SK-N-SH treated with all-trans-retinoic acid at 6 μM for 48 hours (cell line): ENCODE measurements at regions not wholly inside any gene's neighbourhood (a gene's known extent, or its start where the extent isn't known, plus 50 kb on each side); places are given as distances from the start of the nearest gene placed in this dataset.

Experiments
- ARNTL ChIP-seq: fragments of 450-650 bp; formaldehyde crosslinking; IDR thresholded peaks from 2 replicates; pipeline ENCODE4 v1.5.0; 2020; ENCODE audit warnings: low read depth, mild to moderate bottlenecking, moderate library complexity, borderline replicate concordance
- BACH2 ChIP-seq: fragments of 250-450 bp; sonication (Bioruptor Pico); IDR thresholded peaks from 2 replicates; pipeline ENCODE4 v1.9.0; 2021; ENCODE audit warnings: mild to moderate bottlenecking, borderline replicate concordance
- CSDC2 ChIP-seq: fragments of 250-450 bp; sonication (Bioruptor Pico); IDR thresholded peaks from 2 replicates; pipeline ENCODE4 v1.5.0; 2020; ENCODE audit warnings: mild to moderate bottlenecking, moderate library complexity
- ESRRG ChIP-seq: fragments of 250-450 bp; sonication (Bioruptor Pico); IDR thresholded peaks from 2 replicates; pipeline ENCODE4 v1.6.1; 2021; ENCODE audit warnings: mild to moderate bottlenecking
- GLIS3 ChIP-seq: fragments of 250-450 bp; sonication (Bioruptor Pico); IDR thresholded peaks from 2 replicates; pipeline ENCODE4 v1.5.0; 2020; ENCODE audit warnings: mild to moderate bottlenecking, moderate library complexity
- ISL1 ChIP-seq: fragments of 250-450 bp; sonication (Bioruptor Pico); IDR thresholded peaks from 2 replicates; pipeline ENCODE4 v2.1.2; 2022; ENCODE audit warnings: mild to moderate bottlenecking, moderate library complexity
- PPARA ChIP-seq: fragments of 250-450 bp; sonication (Bioruptor Pico); IDR thresholded peaks from 2 replicates; pipeline ENCODE4 v1.5.0; 2020; ENCODE audit warnings: mild to moderate bottlenecking, borderline replicate concordance
- SNAI2 ChIP-seq: fragments of 250-450 bp; sonication (Bioruptor Pico); IDR thresholded peaks from 2 replicates; pipeline ENCODE4 v1.5.0; 2020; ENCODE audit warnings: mild to moderate bottlenecking, moderate library complexity
- ZFP30 ChIP-seq: fragments of 450-650 bp; formaldehyde crosslinking; IDR thresholded peaks from 2 replicates; pipeline ENCODE4 v1.5.0; 2022; ENCODE audit warnings: mild to moderate bottlenecking, moderate library complexity
- TF ChIP-seq, protein P1 (sequence below): fragments of 250-450 bp; sonication (Bioruptor Pico); IDR thresholded peaks from 2 replicates; pipeline ENCODE4 v1.8.0; 2020; ENCODE audit warnings: mild to moderate bottlenecking, moderate library complexity, borderline replicate concordance
- TF ChIP-seq, protein P2 (sequence below): fragments of 250-450 bp; sonication (Bioruptor Pico); IDR thresholded peaks from 2 replicates; pipeline ENCODE4 v1.5.1; 2020; ENCODE audit warnings: low read depth, mild to moderate bottlenecking, moderate library complexity

DNA sequence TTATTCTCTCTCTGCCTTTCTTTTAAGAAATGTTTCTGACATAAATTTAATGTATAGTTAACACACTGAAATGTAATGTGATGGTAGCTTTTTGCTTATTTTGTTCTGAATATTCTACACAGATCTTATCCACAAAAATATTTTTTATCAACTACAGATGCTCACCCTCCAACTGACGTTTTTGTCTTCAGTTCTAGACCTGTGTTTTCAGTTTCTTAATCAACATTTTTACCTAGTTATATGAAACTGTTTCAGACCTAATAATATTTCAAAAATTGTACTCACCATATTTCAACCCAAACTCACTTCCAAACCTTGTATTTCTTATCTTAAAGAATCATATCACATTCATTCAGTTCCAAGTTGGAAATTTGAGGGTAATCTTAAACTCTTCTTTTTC is 452.8 kb downstream of the RFPL4B start:
- no peak for TF ChIP-seq BACH2
- no peak for TF ChIP-seq GLIS3 (CRISPR knock-in tag)
- TF ChIP-seq ESRRG (CRISPR knock-in tag) = no peak
- no peak for TF ChIP-seq CSDC2 (CRISPR knock-in tag)
- TF ChIP-seq ISL1 (CRISPR knock-in tag) = no peak
- TF ChIP-seq SNAI2 (CRISPR knock-in tag) = no peak
- TF ChIP-seq, protein P1, sequence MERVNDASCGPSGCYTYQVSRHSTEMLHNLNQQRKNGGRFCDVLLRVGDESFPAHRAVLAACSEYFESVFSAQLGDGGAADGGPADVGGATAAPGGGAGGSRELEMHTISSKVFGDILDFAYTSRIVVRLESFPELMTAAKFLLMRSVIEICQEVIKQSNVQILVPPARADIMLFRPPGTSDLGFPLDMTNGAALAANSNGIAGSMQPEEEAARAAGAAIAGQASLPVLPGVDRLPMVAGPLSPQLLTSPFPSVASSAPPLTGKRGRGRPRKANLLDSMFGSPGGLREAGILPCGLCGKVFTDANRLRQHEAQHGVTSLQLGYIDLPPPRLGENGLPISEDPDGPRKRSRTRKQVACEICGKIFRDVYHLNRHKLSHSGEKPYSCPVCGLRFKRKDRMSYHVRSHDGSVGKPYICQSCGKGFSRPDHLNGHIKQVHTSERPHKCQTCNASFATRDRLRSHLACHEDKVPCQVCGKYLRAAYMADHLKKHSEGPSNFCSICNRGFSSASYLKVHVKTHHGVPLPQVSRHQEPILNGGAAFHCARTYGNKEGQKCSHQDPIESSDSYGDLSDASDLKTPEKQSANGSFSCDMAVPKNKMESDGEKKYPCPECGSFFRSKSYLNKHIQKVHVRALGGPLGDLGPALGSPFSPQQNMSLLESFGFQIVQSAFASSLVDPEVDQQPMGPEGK (CRISPR knock-in tag) = no peak
- TF ChIP-seq ZFP30 (CRISPR knock-in tag) = no peak
- TF ChIP-seq, protein P2, sequence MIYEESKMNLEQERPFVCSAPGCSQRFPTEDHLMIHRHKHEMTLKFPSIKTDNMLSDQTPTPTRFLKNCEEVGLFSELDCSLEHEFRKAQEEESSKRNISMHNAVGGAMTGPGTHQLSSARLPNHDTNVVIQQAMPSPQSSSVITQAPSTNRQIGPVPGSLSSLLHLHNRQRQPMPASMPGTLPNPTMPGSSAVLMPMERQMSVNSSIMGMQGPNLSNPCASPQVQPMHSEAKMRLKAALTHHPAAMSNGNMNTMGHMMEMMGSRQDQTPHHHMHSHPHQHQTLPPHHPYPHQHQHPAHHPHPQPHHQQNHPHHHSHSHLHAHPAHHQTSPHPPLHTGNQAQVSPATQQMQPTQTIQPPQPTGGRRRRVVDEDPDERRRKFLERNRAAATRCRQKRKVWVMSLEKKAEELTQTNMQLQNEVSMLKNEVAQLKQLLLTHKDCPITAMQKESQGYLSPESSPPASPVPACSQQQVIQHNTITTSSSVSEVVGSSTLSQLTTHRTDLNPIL (CRISPR knock-in tag) = no peak
- no peak for TF ChIP-seq PPARA (CRISPR knock-in tag)
- TF ChIP-seq ARNTL (CRISPR knock-in tag) = no peak
